NCI-H748 treated with DMSO at 0.1 percent for 48 hours (cell line): ENCODE measurements at regions not wholly inside any gene's neighbourhood (a gene's known extent, or its start where the extent isn't known, plus 50 kb on each side); places are given as distances from the start of the nearest gene placed in this dataset.

Source experiments
- DNase-seq: peaks from one replicate; lab custom pipeline; 2025; lab: John Stamatoyannopoulos, UW

DNA sequence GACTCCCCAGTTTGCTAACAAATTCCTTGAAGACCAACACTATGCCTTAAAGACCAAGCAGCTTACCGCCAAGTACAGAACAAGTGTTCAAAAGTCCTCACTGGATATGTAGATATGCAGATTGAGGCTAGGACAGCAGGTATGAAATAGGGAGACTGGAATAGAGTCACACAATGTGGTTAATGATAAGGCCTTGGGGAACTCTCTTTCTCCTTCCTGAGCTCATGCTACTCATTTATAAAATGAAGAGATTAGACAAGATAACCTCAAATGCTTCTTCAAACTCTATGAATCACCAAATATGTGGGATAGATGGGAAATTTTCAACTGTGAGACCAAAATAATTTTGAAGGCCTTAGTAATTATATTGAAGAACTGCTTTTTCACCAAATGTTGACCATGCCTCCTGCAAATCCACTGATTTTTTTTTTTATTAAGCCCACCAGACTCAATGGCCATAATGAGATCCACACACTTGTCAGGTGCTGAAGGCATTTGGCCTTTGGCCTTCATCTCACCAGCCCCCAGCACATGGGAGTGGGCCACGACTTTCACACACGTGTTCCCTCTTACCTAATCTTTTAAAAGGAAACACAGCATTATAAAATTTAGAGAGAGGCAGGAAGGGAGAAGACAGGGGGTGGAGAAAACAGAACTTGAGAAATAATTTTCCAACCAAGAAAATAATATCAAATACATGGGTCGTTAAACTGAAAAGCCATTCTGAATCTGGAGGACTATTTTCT is 181.5 kb downstream of the EN1 start:
- DNase-seq = no peak

DNA sequence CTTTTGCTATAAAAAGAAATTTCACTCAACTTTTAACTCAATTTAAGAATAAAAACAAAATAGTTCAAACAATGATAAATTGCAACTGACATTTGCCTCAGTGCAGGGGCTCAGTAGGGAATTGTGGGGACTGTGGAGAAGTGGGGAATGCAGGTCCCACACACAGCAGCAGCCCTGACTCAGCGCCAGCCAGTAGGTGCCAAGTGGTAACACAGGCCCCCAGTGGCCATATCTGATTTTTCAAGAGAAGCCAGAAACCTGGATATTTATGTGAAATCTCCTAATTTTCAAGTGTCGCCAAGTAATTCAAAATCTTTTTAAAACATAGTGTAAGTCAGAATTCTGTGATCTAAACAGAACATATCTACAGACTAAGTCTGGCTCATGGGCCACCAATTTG is 186.3 kb downstream of the EN1 start:
- no peak for DNase-seq

DNA sequence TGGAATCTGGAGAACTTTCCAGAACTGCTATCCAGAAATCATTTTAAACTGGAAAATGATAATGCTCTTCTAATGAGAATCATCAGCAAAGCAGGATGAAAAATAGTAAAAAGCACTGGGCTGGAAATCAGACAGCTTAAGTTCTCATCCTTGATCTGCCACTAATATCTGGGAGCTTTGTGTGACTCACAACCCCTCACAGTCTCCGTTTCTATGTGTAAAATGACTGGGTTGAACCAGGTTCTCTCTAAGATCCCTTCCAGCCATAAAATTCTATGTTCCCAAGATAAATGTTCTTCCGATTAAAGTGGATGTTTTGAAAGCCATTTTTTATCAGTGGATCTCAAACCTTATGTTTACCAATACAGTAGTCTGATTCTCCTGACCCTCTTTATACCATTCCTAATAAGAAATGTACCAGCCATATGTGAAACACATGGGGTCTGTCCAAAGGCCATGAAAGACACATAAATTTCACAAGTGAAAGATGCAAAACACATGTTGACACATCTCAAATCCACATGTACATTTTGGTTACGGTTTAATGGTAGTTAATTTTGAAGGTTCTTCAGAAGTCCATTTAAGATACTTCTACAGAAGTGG is 188.8 kb downstream of the EN1 start:
- no peak for DNase-seq

DNA sequence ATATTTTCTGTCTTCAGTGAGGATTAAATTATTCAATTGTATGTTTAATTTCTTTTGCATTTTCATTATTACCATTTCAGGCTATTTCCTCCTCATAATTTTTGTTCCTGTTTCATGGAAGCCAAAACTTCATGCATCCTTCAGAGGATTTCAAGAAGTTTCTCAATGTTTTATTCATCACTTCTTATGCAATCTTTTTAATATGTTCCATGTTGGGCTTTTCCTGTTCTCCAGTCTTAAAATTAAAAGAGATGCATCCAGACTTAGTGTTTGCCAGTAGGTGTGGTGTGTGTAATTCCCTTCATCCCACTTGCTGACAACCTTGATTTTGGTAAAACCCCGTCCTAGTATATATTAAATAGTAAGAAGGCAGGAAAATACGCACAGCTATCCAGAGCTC is 190.0 kb downstream of the EN1 start:
- no peak for DNase-seq

DNA sequence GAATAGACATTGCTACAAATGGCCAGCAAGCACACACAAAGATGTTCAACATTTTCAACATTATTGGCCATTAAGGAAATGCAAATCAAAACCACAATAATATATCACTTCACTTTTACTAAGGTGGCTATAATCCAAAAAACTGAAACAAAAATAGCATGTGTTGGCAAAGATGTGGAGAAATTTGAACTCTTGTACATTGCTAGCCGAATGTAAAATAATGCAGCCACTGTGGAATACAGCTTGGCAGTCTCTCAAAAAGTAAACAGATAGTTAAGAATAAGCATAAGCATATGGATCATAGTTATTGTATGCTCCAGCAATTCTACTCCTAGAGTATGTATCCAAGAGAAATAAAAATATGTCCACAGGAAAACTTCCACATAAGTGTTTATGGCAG is 192.5 kb downstream of the EN1 start:
- DNase-seq = no peak

DNA sequence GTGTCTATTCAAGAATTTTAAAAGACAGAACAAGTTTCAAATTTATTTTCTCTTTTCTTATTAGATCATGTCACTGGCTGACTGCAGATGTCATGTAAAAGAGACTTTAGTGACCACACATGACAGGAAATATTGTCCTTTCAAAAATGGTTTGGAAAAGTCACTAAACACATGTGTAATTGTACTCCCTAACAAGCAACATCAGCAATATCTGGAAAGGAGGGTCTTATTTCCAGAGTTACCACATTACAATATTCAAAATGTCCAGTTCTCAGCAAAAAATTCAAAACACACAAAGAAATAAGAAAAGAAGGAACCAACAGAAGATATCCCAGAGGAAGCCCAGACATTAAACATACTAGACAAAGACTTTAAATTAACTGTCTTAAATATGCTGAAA is 197.1 kb downstream of the EN1 start:
- no peak for DNase-seq

DNA sequence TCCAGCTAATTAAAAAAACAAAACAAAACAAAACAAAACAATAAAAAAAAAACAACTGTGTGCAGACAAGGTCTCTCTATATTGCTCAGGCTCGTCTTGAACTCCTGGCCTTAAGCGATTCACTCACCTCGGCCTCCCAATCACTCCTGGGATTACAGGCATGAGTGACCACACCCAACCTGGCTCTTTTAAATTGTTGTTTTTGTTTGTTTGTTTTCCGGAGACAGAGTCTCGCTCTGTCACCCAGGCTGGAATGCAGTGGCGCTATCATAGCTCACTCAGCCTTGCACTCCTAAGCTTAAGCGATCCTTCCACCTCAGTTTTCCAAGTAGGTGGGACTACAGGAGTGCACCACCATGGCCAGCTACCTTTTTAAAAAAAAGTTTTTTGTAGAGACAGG is 201.6 kb downstream of the EN1 start:
- DNase-seq = no peak

DNA sequence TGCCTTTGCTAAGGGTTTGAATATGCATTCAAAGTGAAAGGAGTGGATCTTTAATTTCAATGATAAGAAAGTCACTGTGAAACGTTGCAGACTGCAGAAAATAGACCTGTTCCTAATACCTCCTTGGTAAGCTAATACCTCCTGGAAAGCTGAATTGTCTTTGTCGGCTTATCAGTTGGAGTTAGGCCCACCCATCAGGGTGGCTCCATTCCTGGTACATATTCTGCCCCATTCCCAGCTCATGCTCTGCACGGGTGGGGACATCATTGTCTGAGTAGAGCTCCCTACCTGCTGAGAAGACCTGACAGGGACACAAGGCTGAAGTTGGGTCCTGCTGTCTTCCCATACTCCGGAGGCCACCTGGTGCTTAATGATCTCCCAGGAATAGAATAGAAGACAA is 203.3 kb downstream of the EN1 start:
- no peak for DNase-seq

DNA sequence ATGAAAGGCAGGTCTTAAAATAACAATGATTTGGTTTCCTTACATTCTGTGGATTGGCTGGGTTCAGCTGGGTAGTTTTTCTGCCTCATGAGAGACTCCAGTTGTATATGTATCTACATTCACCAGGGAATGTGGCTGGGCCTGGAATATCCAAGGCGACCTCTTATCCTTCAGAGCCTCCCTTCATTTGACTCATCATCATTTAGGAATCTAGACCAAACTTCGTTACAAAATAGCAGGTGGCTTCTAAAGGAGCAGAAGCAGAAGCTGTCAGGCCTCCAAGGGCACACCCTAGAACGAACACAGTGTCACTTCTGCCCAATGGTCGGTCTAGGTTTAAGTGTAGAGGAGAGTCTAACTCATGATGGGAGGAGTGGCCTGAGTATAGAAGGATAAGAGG is 204.2 kb downstream of the EN1 start:
- DNase-seq = no peak

DNA sequence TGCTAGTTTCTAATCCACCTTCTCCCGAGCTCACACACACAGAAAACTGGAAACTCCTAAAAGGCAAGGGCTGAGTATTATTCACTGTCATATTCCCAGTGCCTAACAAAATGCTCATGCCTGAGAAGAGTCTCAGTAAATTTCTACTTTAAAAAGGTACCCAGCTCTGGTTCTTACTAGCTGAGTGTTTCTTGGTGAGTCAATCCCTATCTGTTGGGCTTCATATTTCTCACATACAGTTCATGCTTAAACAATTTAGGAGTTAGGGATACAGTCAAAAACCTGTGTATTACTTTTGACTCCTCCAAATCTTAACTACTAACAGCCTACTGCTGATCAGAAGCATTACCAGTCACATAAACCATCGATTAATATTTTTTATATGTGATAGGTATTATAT is 204.9 kb downstream of the EN1 start:
- DNase-seq = no peak

DNA sequence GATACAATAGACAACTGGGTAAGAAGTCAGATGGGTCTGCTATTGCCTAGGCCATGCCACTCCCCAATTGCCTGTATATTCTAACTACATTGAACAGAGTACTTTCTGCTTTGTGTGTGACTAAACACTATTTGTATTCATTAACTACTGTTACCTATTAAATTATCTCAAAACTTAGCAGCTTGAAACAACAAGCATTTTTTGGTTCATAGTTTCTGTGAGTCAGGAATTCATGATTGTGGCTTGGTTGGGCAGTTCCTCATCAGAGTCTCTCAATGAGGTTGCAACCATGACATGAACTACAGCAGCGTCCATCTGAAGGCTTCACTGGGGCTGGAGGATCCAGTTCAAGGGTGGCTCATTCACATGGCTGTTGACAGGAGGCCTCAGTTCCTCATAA is 205.7 kb downstream of the EN1 start:
- DNase-seq = no peak

DNA sequence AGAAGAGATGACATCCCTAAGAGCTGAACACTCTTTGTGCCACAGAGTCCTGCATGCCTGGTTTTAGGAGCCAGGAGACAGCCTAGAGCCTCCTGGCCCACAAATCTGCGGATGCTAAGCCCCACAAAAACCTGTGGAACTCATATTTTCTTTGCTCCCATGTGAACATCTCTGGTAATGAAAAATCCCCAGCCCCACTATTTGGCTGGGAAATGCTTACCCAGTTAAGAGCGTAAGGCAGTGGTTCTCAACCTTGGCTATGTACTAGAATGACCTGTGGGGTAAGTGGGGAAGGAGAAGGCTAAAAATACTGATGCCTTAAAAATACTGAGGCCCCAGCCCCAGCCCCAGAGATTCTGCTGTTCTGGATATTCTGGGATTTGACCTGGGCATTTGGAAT is 208.1 kb downstream of the EN1 start:
- no peak for DNase-seq

DNA sequence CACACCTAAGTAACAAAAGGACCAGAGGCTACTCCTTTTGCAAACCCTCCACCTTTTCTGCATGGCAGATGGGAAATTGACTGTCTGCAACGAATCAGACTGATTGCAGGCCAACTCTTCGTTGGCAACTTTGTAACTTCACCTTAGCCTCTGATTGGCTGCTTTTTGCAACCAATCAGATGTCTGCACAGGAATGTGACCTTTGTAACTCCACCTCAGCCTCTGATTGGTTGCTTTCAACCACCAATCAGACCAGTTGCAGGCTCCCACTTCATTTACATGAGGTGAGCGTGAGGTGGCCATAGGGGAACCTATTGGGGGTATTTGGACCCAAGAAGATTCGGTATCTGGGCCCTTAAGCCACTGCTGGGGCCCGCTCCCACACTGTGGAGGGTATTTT is 209.0 kb downstream of the EN1 start:
- DNase-seq = no peak

DNA sequence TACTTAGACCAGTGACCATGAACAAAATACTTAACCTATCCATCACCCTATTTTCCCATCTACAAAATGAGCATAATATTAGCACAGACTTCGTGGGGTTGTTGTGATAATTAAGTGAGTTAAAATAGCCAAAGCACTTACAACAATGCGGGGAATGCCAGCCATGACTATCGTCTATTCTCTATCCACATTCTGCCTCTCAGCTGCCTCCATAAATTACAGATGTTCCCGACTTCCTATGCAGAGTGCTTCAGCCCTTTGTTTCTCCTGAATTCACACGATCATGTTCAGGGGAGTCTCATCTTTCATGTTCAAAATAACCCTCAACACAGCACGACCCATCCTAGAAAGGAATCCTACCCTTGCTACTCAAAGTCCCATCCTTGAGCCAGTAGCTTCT is 211.6 kb downstream of the EN1 start:
- no peak for DNase-seq

DNA sequence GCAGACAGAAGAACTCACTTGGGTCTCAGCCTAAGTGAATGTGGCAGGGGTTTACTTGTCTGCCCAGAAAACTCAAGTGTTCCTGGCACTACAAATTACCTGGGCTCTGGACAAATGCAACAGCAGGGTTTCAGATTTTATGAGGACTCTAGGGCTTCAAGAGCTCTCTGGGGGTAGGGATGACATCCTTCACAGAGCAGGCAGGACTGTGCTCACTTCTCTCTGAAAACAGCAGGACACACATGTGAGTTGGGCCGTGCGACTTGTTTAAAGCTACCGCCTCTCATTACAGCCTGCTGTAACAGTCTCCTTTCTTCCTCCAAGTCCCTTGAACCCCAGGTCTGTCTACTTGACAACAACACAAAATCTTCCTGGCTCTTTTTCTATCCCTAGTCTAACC is 212.6 kb downstream of the EN1 start:
- DNase-seq = no peak

DNA sequence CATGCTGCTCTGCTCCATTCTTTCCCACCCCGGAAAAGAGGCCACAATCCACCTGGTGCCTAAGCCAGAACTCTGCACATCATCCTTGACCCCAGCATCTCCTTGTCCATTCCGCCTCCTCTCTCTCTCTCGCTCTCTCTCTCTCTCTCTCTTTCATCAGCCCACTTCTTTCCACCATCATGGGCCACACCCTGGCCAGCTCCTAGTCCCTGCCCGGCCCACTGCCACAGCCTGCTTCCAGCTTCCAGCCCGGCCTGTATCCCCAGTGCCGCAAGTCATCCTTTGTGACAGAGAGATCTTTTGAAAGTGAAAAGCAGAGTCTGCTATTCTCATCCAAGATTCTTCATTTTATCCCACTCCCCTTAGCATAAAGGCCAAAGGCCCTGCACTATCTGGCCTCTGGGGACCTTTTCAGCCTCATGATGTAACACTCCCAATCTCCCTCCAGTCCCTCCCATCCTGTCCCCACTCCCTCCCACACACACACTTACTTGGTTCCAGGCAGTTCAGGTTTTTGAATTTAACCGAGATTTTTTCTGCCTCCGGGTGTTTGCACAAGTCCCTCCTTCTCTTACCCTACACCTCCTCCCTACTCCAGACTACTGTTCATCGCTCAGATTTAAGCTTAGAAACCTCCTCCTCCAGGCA is 214.0 kb downstream of the EN1 start:
- DNase-seq = no peak

DNA sequence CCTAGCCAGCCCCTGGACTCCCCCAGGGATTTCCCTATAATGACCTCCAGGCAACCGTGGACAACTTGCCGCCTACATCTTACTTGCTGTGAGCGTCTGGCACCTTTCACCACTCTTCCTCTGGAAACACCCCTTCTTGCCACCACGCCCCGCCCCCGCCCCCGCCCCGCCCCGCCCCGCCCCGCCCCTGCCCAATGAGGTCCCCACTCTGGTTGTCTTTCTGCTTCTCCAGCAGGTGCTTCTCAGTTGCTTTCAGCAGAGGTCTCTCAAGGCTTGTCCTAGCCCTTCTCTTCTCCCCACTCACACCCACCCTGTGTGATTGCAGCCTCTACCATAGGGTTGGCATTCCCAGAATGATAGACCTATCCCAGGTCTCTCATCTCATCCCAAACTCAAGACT is 214.5 kb downstream of the EN1 start:
- no peak for DNase-seq

DNA sequence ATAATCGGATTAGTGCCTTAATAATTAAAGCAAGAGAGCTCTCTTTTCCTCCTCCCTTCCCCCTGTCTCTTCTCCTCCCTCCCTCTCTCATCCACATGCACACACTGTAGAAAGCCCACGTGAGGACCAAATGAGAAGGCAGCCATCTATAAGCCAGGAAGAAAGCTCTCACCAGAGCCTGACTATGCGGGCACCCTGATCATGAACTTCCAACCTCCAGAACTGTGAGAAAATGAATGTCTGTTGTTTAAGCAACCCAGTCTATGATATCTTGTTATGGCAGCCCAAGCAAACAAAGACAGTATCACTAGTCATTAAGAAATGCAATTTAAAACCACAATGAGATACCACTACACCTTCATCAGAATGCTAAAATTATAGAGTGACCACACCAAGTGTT is 220.3 kb downstream of the EN1 start:
- DNase-seq = no peak

DNA sequence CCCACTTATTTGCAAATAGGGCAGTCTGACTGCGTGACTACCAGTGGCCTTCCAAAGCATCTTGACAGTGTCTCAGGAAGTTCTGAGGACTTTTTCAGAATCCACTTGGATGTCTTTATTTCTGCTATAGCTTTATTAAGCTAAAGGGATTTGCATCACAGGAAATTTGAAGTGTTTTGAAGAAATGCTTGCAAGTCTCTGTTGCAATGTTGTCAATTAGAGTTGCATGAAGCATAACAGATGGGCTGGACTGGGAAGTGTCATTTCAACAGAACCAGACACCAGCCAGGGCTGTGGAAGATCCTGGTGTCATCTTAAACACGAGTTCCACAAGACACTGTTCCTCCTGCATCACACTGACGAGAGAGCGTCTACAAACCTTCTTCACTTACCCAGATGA is 224.5 kb downstream of the EN1 start:
- no peak for DNase-seq

DNA sequence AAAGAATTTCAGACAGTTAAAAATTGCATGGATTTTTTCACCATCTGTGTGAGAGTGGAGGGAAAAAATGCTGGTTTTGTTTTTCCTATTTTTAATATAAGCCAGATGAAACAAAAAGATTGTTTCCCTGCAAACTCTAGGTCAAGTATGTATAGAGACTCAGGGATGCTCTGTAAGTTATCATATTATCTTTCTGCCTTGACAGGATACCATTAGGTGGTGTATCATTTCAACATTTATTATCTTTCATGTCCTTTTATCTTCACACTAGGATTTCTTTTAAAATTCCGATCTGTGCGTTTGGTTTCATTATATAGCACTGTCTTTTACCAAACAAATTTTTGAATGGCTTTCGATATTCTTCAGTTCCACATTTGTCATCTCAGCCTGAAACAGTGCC is 225.3 kb downstream of the EN1 start:
- no peak for DNase-seq

DNA sequence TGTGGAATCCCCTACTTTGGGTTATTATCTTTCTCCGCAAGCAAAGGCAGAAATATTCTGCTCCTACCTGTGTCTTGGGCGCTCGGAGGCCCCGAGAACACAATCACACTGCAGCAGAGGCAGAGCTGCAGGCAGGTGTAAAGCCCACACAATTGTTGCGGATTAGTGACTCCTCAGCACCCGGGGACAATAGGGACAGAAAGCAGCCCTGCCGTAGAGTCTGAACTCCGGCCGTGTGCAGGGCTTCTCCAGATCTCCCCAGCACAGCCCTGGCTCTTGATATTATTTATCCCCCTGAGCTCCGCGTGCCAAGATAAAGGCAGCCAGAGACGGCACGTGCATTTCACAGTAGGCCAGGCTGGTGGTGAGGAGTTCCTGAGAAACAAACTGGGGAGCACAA is 229.2 kb downstream of the EN1 start:
- DNase-seq = no peak

DNA sequence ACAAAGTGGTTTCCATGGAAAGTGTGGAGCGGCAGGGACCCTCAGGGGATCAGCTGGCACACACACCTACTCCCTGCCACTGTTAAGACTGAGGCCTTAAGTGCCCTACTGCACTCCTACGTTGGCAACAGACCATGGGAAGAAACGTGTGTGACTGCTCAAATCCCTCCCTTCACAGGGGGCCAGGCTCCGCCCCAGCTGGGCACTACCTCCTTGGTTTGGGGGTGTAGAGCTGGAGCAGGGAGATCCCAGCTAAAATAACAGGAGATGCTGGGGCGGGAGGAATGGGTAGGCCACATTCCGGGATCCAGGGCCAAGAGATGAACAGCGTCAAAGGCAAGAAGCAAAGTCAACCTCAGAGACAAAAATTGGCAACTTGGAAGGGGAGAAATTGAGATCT is 231.0 kb downstream of the EN1 start:
- no peak for DNase-seq

DNA sequence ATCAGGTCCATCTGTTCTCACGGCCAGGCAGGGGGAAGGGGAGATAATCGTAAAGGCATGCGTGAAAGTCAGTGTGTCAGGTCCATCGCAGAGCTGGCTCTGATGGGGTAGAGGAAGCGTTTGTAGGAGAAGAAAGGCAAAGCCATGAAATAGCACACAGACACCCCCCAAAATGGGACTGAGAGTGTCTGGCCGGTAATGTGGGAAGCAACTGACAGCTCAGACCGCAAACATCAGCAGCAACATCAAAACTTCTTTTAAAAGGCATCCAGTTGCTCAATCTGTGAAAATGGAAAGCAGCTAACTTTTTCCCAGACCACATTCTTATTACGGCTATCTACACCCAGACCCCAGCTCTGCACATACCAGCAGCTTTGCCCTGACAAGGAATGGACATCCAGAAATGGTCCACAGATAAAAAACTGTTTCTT is 232.6 kb downstream of the EN1 start:
- DNase-seq = no peak

DNA sequence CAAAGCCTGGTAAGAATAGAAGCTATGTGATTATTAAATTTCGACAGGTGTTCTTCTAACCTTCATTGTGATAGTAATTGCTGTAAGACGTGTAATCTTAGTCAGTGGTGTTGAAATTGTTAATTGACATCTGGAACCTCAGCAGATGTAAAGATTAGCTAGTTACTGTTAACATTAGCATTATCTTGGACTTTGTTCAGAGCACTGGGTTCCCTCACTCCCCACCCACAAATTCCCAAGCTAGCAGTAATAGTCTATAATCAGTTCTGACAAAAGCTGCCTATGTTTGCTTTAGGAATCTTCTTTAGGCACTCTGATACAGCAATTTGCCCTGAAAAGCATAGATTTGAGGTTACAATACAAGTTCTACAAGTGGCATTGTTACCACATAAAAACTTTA is 233.7 kb downstream of the EN1 start:
- no peak for DNase-seq
